IMR-90 (cell line): ENCODE measurements at regions not wholly inside any gene's neighbourhood (a gene's known extent, or its start where the extent isn't known, plus 50 kb on each side); places are given as distances from the start of the nearest gene placed in this dataset.

Source experiments
- ATAC-seq: fragments of 200-7000 bp; cut with Tn5 transposase; 2 replicates; pipeline ENCODE4 v1.9.1; 2020; ENCODE audit warnings: low read depth, mild to moderate bottlenecking, moderate library complexity
- BruUV-seq: library from RNA; stranded (reverse); fragments of 400-500 nt; replicated peaks from 2 replicates; lab custom pipeline; 2021; lab: Mats Ljungman, UMichigan
- CTCF ChIA-PET: fragments of 300-600 bp; formaldehyde crosslinking; extraction: SDS; loops from one replicate; lab custom pipeline; 2021; ENCODE audit warnings: antibody characterized with exemption; lab: Yijun Ruan, JAX
- POLR2A ChIA-PET: fragments of 300-600 bp; sonication (Branson Sonifier 250); formaldehyde crosslinking; loops from one replicate; lab custom pipeline; 2022; ENCODE audit warnings: antibody characterized with exemption; ENCODE audit not compliant: unreplicated experiment; lab: Charles Lee
- DNase-seq: peaks from one replicate; pipeline ENCODE4 v3.0.0; 2013
- H2AFZ ChIP-seq: replicated peaks from 2 replicates; pipeline ENCODE3; 2013; ENCODE audit warnings: low read length, mild to moderate bottlenecking; ENCODE audit not compliant: poor library complexity
- H2AK5ac ChIP-seq: 2 replicates; pipeline ENCODE4 v1.6.1; 2013; ENCODE audit warnings: low read depth, low read length, inconsistent platforms
- H2AK9ac ChIP-seq: replicated peaks from 2 replicates; pipeline ENCODE3; 2013; ENCODE audit warnings: mild to moderate bottlenecking, low read depth, low read length, moderate library complexity; ENCODE audit not compliant: poor library complexity
- H2BK120ac ChIP-seq: 2 replicates; pipeline ENCODE4 v1.6.1; 2013; ENCODE audit warnings: low read depth, low read length, inconsistent platforms
- H2BK15ac ChIP-seq: 3 replicates; pipeline ENCODE4 v1.6.1; 2013; ENCODE audit warnings: low read depth, low read length, inconsistent platforms
- H2BK20ac ChIP-seq: 2 replicates; pipeline ENCODE4 v1.6.1; 2013; ENCODE audit warnings: low read depth, mild to moderate bottlenecking, inconsistent platforms, low read length, moderate library complexity
- H2BK5ac ChIP-seq: 2 replicates; pipeline ENCODE4 v1.6.1; 2013; ENCODE audit warnings: mild to moderate bottlenecking, low read depth, low read length, inconsistent platforms; ENCODE audit not compliant: poor library complexity, severe bottlenecking
- H3K14ac ChIP-seq: replicated peaks from 2 replicates; pipeline ENCODE4 v1.6.1; 2013; ENCODE audit warnings: low read depth, low read length, inconsistent platforms
- H3K18ac ChIP-seq: 2 replicates; pipeline ENCODE4 v1.6.1; 2013; ENCODE audit warnings: low read depth, low read length, control low read depth
- H3K23ac ChIP-seq: 2 replicates; pipeline ENCODE4 v1.6.1; 2013; ENCODE audit warnings: low read depth, low read length, inconsistent platforms
- H3K27ac ChIP-seq: 2 replicates; pipeline ENCODE4 v1.5.1; 2013; ENCODE audit warnings: mild to moderate bottlenecking, control low read depth, low read length; ENCODE audit not compliant: insufficient read depth
- H3K27me3 ChIP-seq: 2 replicates; pipeline ENCODE4 v1.6.1; 2013; ENCODE audit warnings: low read length; ENCODE audit not compliant: control insufficient read depth, insufficient read depth
- H3K36me3 ChIP-seq: 2 replicates; pipeline ENCODE4 v1.6.1; 2013; ENCODE audit warnings: low read length, mixed read lengths; ENCODE audit not compliant: control insufficient read depth, insufficient read depth
- H3K4ac ChIP-seq: 2 replicates; pipeline ENCODE4 v1.6.1; 2013; ENCODE audit warnings: low read depth, low read length, inconsistent platforms
- H3K4me1 ChIP-seq: 2 replicates; pipeline ENCODE4 v1.6.1; 2013; ENCODE audit warnings: low read length, mixed read lengths; ENCODE audit not compliant: control insufficient read depth, insufficient read depth
- H3K4me2 ChIP-seq: 2 replicates; pipeline ENCODE4 v1.6.1; 2013; ENCODE audit warnings: low read depth, mild to moderate bottlenecking, control low read depth, low read length, moderate library complexity
- H3K4me3 ChIP-seq: 2 replicates; pipeline ENCODE4 v1.5.1; 2013; ENCODE audit warnings: low read depth, mild to moderate bottlenecking, control low read depth, low read length, moderate library complexity; ENCODE audit not compliant: insufficient read depth
- H3K56ac ChIP-seq: 2 replicates; pipeline ENCODE4 v1.6.1; 2013; ENCODE audit warnings: low read length, inconsistent platforms; ENCODE audit not compliant: insufficient read depth; ENCODE audit errors: extremely low read depth
- H3K79me1 ChIP-seq, 2 experiments: 2 replicates each; pipeline ENCODE4 v1.6.1; 2013; ENCODE audit warnings: low read length in 2 of 2, inconsistent platforms in 1 of 2, low read depth in 1 of 2
- H3K9ac ChIP-seq: 2 replicates; pipeline ENCODE4 v1.6.1; 2013; ENCODE audit warnings: low read depth, low read length, control low read depth
- H3K9me1 ChIP-seq: 2 replicates; pipeline ENCODE4 v1.6.1; 2013; ENCODE audit warnings: low read length, inconsistent platforms; ENCODE audit not compliant: insufficient read depth
- H3K9me3 ChIP-seq: 2 replicates; pipeline ENCODE4 v1.6.1; 2013; ENCODE audit warnings: low read length; ENCODE audit not compliant: control insufficient read depth, insufficient read depth
- H4K20me1 ChIP-seq: 2 replicates; pipeline ENCODE4 v1.6.1; 2013; ENCODE audit warnings: low read length, inconsistent platforms; ENCODE audit not compliant: insufficient read depth
- H4K5ac ChIP-seq: 2 replicates; pipeline ENCODE4 v1.6.1; 2013; ENCODE audit warnings: mild to moderate bottlenecking, low read depth, low read length, control low read depth
- H4K8ac ChIP-seq, 2 experiments: 2 replicates each; pipeline ENCODE4 v1.6.1; 2013; ENCODE audit warnings: low read depth in 2 of 2, low read length in 2 of 2, control low read depth in 1 of 2, inconsistent platforms in 1 of 2
- H4K91ac ChIP-seq: 2 replicates; pipeline ENCODE4 v1.6.1; 2013; ENCODE audit warnings: low read depth, low read length, inconsistent platforms; ENCODE audit not compliant: insufficient read depth
- BHLHE40 ChIP-seq: fragments of 150-350 bp; IDR thresholded peaks from 2 replicates; pipeline ENCODE4 v1.6.1; 2016; ENCODE audit warnings: mild to moderate bottlenecking, low read depth, low read length
- CEBPB ChIP-seq: IDR thresholded peaks from 2 replicates; pipeline ENCODE4 v1.6.1; 2012; ENCODE audit warnings: low read depth, low read length, improper control_type of control experiment
- CHD1 ChIP-seq: IDR thresholded peaks from 2 replicates; pipeline ENCODE4 v1.6.1; 2012; ENCODE audit warnings: low read depth, low read length, improper control_type of control experiment
- CTCF ChIP-seq: conservative IDR thresholded peaks from 2 replicates; pipeline ENCODE4 v1.5.1; 2012; ENCODE audit warnings: mild to moderate bottlenecking, low read depth, low read length, improper control_type of control experiment
- ELK1 ChIP-seq: fragments of 150-350 bp; IDR thresholded peaks from 2 replicates; pipeline ENCODE4 v1.6.1; 2016; ENCODE audit warnings: low read depth, mild to moderate bottlenecking, low read length, moderate library complexity, borderline replicate concordance
- FOS ChIP-seq: fragments of 150-350 bp; IDR thresholded peaks from 2 replicates; pipeline ENCODE4 v1.6.1; 2016; ENCODE audit warnings: low read depth, low read length
- MAFK ChIP-seq: IDR thresholded peaks from 2 replicates; pipeline ENCODE4 v1.6.1; 2012; ENCODE audit warnings: low read depth, low read length, improper control_type of control experiment
- MAZ ChIP-seq: IDR thresholded peaks from 2 replicates; pipeline ENCODE4 v1.6.1; 2012; ENCODE audit warnings: low read depth, mild to moderate bottlenecking, low read length, improper control_type of control experiment, moderate library complexity, borderline replicate concordance
- MXI1 ChIP-seq: IDR thresholded peaks from 2 replicates; pipeline ENCODE4 v1.6.1; 2012; ENCODE audit warnings: low read depth, mild to moderate bottlenecking, low read length, moderate library complexity, borderline replicate concordance
- NFE2L2 ChIP-seq: fragments of 150-350 bp; IDR thresholded peaks from 2 replicates; pipeline ENCODE4 v1.6.1; 2016; ENCODE audit warnings: low read depth, mild to moderate bottlenecking, low read length
- POLR2A ChIP-seq: IDR thresholded peaks from 2 replicates; pipeline ENCODE4 v1.6.1; 2012; ENCODE audit warnings: mild to moderate bottlenecking, low read depth, low read length
- RAD21 ChIP-seq: IDR thresholded peaks from 2 replicates; pipeline ENCODE4 v1.6.1; 2012; ENCODE audit warnings: low read length, improper control_type of control experiment
- RCOR1 ChIP-seq: IDR thresholded peaks from 2 replicates; pipeline ENCODE4 v1.6.1; 2012; ENCODE audit warnings: mild to moderate bottlenecking, low read length, improper control_type of control experiment; ENCODE audit not compliant: insufficient replicate concordance
- RFX5 ChIP-seq: IDR thresholded peaks from 2 replicates; pipeline ENCODE4 v1.8.0; 2012; ENCODE audit warnings: low read depth, mild to moderate bottlenecking, low read length, moderate library complexity
- SMC3 ChIP-seq: fragments of 150-350 bp; IDR thresholded peaks from 2 replicates; pipeline ENCODE4 v1.6.1; 2016; ENCODE audit warnings: low read depth, mild to moderate bottlenecking, antibody characterized with exemption, low read length, moderate library complexity
- USF2 ChIP-seq: fragments of 150-350 bp; IDR thresholded peaks from 2 replicates; pipeline ENCODE4 v1.6.1; 2017; ENCODE audit warnings: mild to moderate bottlenecking, antibody characterized with exemption, low read length, low read depth
- dilution Hi-C: fragments of 300-500 bp; cut with HindIII; formaldehyde crosslinking; loops from one replicate; pipeline ENCODE4 v1.14.3; 2018; ENCODE audit warnings: low sequenced_read_pairs; ENCODE audit not compliant: unreplicated experiment
- in situ Hi-C: fragments of 300-500 bp; cut with MboI; formaldehyde crosslinking; loops from 3 replicates; pipeline ENCODE4 v1.14.3; 2019; ENCODE audit warnings: low sequenced_read_pairs, inconsistent platforms, mixed read lengths
- intact Hi-C: fragments of 100-400 bp; cut with micrococcal nuclease; formaldehyde crosslinking; loops from 2 replicates; pipeline ENCODE4 v1.10.0; 2022

- Histone ChIP-seq H3K4me2 (no peak overlapping the region), H3K9me3 (no peaks in the 10 kb centered on the region), H3K4me1 (no peaks in the 10 kb centered on the region), H2BK5ac (no peak overlapping the region), H3K56ac (no peak overlapping the region), H3K23ac (no peak overlapping the region), H3K36me3 (no peaks in the 10 kb centered on the region), H3K9ac (no peak overlapping the region), H2AK9ac (no peak overlapping the region), H3K4ac (no peak overlapping the region), H2BK120ac (no peak overlapping the region), H3K27ac (no peak overlapping the region), H2AK5ac (no peak overlapping the region), H3K4me3 (no peak overlapping the region), H4K5ac (no peak overlapping the region), H2AFZ (no peak overlapping the region), H3K79me1 (no peaks in the 10 kb centered on the region), H3K14ac (no peak overlapping the region), H2BK20ac (no peak overlapping the region), H3K9me1 (no peaks in the 10 kb centered on the region), H3K27me3 (no peaks in the 10 kb centered on the region), H4K20me1 (no peaks in the 10 kb centered on the region), H2BK15ac (no peak overlapping the region), H4K8ac (no peak overlapping the region), H4K91ac (no peak overlapping the region), H3K18ac (no peak overlapping the region)
- ATAC-seq (no peak), DNase-seq (no peak)
- TF ChIP-seq CEBPB (no peak), MAFK (no peak), CTCF (no peak), RFX5 (no peak), BHLHE40 (no peak), RCOR1 (no peak), RAD21 (no peak), SMC3 (no peak), POLR2A (no peak), MXI1 (no peak), ELK1 (no peak), NFE2L2 (no peak), CHD1 (no peak), FOS (no peak), USF2 (no peak), MAZ (no peak)
- dilution Hi-C loops = no loop called here
- in situ Hi-C loops = no loop called here
- BruUV-seq = no TSS peak
- CTCF ChIA-PET = no interaction called here
- POLR2A ChIA-PET = no interaction called here
- intact Hi-C loops = loop anchor here (5.0 to 10.0 kb wide), 2 partner anchors 101 to 561 kb away; partner anchors contain the start of gene MARCKS
Measured at GRCh38 chr6:113293423-113293740, 563.8 kb upstream of the MARCKS start.
